GM12878 (cell line): ENCODE measurements at regions not wholly inside any gene's neighbourhood (a gene's known extent, or its start where the extent isn't known, plus 50 kb on each side); places are given as distances from the start of the nearest gene placed in this dataset.

ENCODE experiments used
- JUND ChIP-seq: IDR thresholded peaks from 2 replicates; pipeline ENCODE4 v1.6.1; 2012; ENCODE audit warnings: low read depth, mild to moderate bottlenecking, low read length, improper control_type of control experiment, moderate library complexity
- RBBP5 ChIP-seq: fragments of 200-600 bp; sonication (generic); conservative IDR thresholded peaks from 2 replicates; pipeline ENCODE4 v1.6.1; 2016
- REST ChIP-seq: IDR thresholded peaks from 2 replicates; pipeline ENCODE4 v1.6.1; 2012; ENCODE audit warnings: mild to moderate bottlenecking, low read depth, low read length
- YY1 ChIP-seq: IDR thresholded peaks from 2 replicates; pipeline ENCODE4 v1.6.1; 2011; ENCODE audit warnings: low read depth, mild to moderate bottlenecking, low read length
- TF ChIP-seq, protein P1 (sequence below), 3 experiments: IDR thresholded peaks in 2 of 3; conservative IDR thresholded peaks in 1 of 3; 2 replicates each; pipeline ENCODE4 v1.5.1; 2011; ENCODE audit warnings: low read depth in 3 of 3, low read length in 3 of 3, mild to moderate bottlenecking in 3 of 3, control low read depth in 2 of 3, moderate library complexity in 2 of 3, inconsistent platforms in 1 of 3, mixed read lengths in 1 of 3; ENCODE audit not compliant: control insufficient read depth in 2 of 3, insufficient read depth in 1 of 3; ENCODE audit errors: extremely low read depth in 1 of 3

GRCh38 chr5:121462441-121462840 is 389.2 kb upstream of the FTMT start:
- TF ChIP-seq, protein P1, sequence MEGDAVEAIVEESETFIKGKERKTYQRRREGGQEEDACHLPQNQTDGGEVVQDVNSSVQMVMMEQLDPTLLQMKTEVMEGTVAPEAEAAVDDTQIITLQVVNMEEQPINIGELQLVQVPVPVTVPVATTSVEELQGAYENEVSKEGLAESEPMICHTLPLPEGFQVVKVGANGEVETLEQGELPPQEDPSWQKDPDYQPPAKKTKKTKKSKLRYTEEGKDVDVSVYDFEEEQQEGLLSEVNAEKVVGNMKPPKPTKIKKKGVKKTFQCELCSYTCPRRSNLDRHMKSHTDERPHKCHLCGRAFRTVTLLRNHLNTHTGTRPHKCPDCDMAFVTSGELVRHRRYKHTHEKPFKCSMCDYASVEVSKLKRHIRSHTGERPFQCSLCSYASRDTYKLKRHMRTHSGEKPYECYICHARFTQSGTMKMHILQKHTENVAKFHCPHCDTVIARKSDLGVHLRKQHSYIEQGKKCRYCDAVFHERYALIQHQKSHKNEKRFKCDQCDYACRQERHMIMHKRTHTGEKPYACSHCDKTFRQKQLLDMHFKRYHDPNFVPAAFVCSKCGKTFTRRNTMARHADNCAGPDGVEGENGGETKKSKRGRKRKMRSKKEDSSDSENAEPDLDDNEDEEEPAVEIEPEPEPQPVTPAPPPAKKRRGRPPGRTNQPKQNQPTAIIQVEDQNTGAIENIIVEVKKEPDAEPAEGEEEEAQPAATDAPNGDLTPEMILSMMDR (IDR thresholded peaks at IDR 0.05 in 2 of 3, conservative IDR thresholded peaks at IDR 0.05 in 1 of 3; ENCODE audit: control insufficient read depth in 2 of 3, extremely low read depth in 1 of 3, insufficient read depth in 1 of 3, low read depth in 3 of 3, low read length in 3 of 3), result no peak
- TF ChIP-seq JUND (no peak), RBBP5 (no peak), REST (no peak), YY1 (no peak)
